C4-2B (cell line): ENCODE measurements at regions not wholly inside any gene's neighbourhood (a gene's known extent, or its start where the extent isn't known, plus 50 kb on each side); places are given as distances from the start of the nearest gene placed in this dataset.
"Not testable (repeated sequence)": the region's sequence is repeated elsewhere in the genome, so short reads cannot be mapped to it uniquely, and the experiment has no call there.

Source experiments
- H3K27ac ChIP-seq: fragments of 450-650 bp; 2 replicates; pipeline ENCODE4 v1.5.1; 2017
- CTCF ChIP-seq: fragments of 450-650 bp; conservative IDR thresholded peaks from 2 replicates; pipeline ENCODE4 v1.5.1; 2017; ENCODE audit warnings: mild to moderate bottlenecking
- ZFX ChIP-seq: fragments of 450-650 bp; IDR thresholded peaks from 2 replicates; pipeline ENCODE4 v1.6.1; 2017

GRCh38 chr13:31556376-31556775 lies 182.9 kb upstream of the RXFP2 start:
- H3K27ac ChIP-seq: no peak overlapping the region
- TF ChIP-seq ZFX: no peak
- no peak for TF ChIP-seq CTCF

- not testable (repeated sequence) for H3K27ac ChIP-seq
Measured at GRCh38 chr13:31584221-31584620, 155.1 kb upstream of the RXFP2 start.

- H3K27ac ChIP-seq: no peak overlapping the region
- no peak for TF ChIP-seq CTCF
- no peak for TF ChIP-seq ZFX
Measured at GRCh38 chr13:31587698-31588266, 151.5 kb upstream of the RXFP2 start.

GRCh38 chr13:31588316-31588715 lies 151.0 kb upstream of the RXFP2 start:
- H3K27ac ChIP-seq: no peak overlapping the region
- TF ChIP-seq CTCF (no peak), ZFX (no peak)

- TF ChIP-seq ZFX: no peak
- TF ChIP-seq CTCF: no peak
- H3K27ac ChIP-seq: no peak overlapping the region
Measured at GRCh38 chr13:31588893-31589292, 150.4 kb upstream of the RXFP2 start.

- no peak for TF ChIP-seq ZFX
- TF ChIP-seq CTCF: no peak
Measured at GRCh38 chr13:31591642-31592233, 147.6 kb upstream of the RXFP2 start.

GRCh38 chr13:31594056-31594455 lies 145.3 kb upstream of the RXFP2 start:
- H3K27ac ChIP-seq: no peak overlapping the region
- TF ChIP-seq ZFX (no peak), CTCF (no peak)

More at GRCh38 chr13:31591642-31592233, 147.6 kb upstream of the RXFP2 start:
- no peak overlapping the region for H3K27ac ChIP-seq

- H3K27ac ChIP-seq: no peak overlapping the region
Measured at GRCh38 chr13:31595563-31595962, 143.8 kb upstream of the RXFP2 start.

More at GRCh38 chr13:31595563-31595962, 143.8 kb upstream of the RXFP2 start:
- no peak for TF ChIP-seq CTCF
- no peak for TF ChIP-seq ZFX
